ENCODE measurements at regions not wholly inside any gene's neighbourhood (a gene's known extent, or its start where the extent isn't known, plus 50 kb on each side); places are given as distances from the start of the nearest gene placed in this dataset.
A peak's percentile ranks its signal among the peaks of the same experiment; 100 is the strongest.
"Not testable (repeated sequence)": the region's sequence is repeated elsewhere in the genome, so short reads cannot be mapped to it uniquely, and the experiment has no call there.

DNA sequence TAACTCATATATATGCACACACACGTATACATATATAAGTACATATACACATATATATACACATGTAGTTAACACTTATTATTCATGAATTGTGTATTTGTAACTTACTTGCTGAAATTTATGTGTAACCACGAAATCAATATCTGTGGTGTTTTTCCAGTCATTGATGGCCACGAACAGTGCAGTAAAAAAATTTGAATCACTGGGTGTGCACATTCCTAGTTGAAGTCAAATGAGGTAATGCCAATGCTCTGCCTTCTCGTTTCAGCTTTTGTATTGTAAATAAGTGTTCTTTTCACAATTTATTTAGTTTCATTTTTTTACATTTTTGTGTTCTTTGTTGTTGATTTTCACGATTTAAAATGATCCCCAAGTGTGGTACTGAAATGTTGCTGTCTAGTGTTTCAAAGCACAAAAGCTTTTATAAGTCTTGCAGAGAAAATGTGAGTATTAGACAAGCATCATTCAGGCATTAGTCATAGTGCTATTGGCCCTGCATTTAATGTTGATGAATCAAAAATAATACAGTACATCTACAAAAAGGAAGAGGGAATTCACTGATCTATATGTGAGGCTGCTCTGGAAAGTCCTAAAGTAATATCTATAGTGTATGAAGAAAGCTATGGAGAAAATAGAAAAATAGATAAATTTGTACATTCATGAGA lies 419.0 kb downstream of the DSC3 start:
- DNase-seq (ENCODE audit: low read depth), result no peak

DNA sequence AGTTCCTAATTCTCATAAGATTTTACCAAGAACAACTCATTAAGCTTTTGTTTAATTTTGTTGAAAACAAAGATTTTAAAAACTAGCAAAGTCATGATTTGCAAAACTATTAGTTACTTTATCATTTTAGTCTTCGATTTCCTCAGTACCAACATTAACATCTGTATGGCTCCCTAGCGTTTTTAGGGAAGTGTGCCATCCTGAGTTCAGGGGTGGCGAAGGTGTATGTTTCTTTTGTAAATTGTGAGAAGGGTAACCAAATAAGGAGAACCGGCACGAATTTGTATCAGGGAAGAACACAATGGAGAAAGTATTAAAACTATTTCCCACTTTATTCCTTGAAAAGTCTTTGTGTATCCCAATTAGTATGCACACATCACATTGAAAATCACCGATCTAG lies 419.9 kb downstream of the DSC3 start:
- no peak for DNase-seq (ENCODE audit: low read depth)

DNA sequence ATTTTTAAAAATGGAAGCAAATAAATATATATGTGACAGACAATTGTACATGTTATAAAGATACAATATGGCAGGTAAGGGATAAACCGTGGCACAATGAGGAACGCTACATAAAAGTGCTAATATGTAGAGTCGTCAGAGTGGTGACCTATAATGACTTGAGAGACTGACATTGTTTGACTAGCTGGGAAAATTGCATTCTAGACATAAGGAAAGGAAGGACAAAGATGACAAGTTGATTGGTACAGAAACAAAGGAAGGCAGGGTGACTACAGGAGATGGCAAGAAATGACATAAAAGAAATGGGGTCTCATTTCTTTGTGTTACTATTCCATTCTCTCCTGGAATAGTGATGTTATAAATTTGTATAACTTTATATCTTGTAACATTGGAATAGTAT lies 420.4 kb downstream of the DSC3 start:
- DNase-seq (ENCODE audit: low read depth), result no peak

DNA sequence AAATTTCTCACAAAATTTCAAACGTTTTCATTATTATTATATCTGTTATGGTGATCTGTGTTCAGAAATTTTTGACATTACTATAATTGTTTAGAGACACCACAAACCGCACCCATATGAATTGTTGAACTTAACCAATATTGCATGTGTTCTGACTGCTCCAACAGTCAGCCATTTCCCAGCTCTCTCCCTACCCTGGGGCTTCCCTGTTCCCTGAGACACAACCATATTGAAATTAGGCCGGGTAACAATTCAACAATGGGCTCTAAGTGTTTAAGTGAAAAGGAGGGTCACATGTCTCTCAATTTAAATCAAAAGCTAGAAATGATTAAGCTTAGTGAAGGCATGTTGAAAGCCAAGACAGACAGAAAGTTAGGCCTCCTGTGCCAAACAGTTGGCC lies 424.0 kb downstream of the DSC3 start:
- no peak for DNase-seq (ENCODE audit: low read depth)

DNA sequence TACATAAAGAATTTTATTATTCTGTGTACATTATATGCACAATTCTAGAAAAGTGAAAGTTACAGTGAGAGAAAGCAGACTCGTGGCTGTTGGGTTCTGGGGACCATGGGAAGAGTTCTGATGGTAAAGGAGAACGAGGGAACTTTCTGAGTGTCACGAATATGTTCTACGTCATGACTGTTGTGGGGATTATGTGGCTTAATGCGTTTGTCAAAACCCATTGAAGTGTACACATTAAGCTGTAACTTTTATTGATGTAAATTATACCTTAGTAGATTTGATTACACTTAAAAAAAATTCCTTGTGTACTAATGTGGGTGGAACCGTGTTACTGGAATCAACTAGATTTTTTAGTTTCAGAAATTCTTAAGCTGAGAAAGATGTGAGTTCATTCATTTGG lies 426.1 kb downstream of the DSC3 start:
- DNase-seq (ENCODE audit: low read depth), result no peak

DNA sequence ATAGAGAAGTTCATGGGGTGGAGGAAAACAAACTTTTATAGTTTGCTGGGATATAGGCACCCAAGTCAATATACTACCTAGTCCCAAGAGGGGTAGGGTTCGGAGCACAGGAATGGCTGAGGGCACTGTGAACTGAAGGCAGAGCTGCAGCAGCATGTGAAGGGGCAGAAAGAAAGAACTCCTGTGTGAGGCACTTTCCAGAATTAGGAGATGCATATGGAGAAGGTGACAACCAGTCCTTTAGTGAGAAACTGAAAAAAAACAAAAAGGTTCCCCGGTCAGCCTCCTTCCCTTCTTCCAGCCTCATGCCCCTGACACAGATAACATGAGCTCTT lies 429.1 kb downstream of the DSC3 start:
- no peak for DNase-seq (ENCODE audit: low read depth)

DNA sequence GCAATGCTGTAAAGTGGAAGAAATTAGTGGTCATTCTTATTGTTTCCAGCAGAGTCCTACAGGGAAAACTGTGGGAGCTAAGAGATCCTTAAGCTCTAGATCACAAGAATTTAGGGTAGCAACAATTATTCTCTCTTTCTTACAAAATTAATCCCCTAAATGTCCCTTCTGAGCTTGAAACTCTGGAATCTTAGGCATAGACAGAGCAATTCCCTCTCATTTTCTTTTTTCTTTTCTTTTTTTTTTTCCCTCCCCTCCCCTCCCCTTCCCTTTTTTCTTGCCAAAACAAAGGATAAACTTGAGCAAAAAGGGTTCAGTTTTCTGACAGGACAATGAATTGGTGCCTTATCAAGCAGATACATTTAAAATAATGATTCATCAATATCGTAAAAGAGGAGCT lies 441.0 kb downstream of the DSC3 start:
- no peak for DNase-seq (ENCODE audit: low read depth)

DNA sequence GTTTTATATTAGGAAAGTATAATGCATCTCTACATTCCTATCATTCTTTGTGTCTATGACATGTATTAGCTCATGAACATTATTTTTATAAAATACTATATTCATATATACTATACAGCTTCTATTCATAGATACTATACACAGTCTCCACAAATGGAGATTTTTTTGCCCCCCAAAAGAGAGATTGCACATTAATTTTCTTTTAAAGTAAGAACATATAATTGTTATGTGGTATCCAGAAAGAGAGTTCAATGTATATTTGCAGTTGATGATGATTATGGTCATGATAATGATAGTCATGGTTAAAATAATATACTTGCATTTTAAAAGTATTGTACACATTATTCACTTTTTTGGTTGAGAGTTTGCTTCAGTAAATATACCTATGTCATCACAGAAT lies 445.3 kb downstream of the DSC3 start:
- no peak for DNase-seq (ENCODE audit: low read depth)

DNA sequence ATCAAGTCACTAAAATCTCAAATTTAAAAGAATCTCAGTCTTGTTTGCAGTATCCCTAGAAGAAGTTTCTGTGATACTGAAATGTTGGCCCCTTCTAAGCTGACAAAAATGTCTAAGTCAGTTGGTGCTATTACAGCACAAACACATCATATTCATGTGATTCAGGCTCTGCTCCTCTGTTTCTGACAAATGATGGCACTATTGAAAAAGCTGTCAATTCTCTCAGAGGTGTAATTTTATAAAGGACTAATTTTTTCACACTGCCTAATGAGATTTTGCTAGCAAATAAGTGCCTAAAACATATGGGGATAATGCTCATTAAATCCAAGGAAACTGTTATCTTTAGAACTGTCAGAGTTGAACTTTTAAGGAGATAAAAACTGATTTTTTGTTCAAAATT lies 445.9 kb downstream of the DSC3 start:
- DNase-seq (ENCODE audit: low read depth), result no peak

DNA sequence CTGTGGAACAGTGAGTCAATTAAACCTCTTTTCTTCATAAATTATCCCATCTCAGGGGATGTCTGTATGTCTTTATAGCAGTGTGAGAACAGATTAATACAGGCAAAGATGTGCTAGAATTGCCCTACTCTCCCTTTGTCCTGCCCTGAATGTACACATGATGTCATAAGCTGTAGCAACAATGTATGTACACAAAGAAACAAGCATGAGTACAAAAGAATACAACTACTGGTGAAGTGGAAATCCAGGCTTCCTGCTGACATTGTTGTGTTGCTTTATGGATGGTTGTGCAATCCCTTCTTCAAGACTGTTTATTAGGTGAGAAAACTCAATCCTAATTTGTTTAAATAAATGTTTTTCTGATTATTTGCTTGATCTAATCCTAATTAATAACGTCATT lies 446.6 kb downstream of the DSC3 start:
- DNase-seq (ENCODE audit: low read depth), result no peak

DNA sequence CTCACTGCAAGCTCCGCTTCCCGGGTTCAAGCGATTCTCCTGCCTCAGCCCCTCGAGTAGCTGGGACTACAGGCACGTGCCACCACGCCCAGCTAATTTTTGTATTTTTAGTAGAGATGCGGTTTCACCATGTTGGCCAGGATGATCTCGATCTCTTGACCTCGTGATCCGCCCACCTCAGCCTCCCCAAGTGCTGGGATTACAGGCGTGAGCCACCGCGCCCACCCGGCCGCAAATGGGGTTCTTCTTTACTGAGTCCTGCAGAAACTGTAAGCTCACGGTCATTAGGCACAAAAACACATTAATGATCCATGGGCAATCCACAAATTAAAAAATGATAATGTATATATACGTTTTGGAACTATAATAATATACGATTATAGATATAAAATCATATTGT lies 447.6 kb downstream of the DSC3 start:
- not testable (repeated sequence) for DNase-seq (ENCODE audit: low read depth)

DNA sequence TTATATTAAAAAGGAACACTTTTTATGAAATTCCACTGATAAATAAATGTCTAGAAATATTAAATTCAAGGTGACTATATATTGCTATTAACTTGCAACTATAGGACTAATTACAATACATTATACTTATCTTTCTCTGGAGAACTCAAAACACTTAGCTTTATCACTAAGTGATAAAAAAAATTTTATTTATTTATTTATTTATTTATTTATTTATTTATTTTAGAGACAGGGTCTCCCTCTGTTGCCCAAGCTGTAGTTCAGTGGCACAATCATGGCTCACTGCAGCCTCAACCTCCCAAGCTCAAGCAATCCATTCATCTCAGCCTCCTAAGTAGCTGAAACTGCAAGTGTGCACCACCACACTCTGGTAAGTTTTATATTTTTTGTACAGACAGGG lies 451.1 kb downstream of the DSC3 start:
- no peak for DNase-seq (ENCODE audit: low read depth)

DNA sequence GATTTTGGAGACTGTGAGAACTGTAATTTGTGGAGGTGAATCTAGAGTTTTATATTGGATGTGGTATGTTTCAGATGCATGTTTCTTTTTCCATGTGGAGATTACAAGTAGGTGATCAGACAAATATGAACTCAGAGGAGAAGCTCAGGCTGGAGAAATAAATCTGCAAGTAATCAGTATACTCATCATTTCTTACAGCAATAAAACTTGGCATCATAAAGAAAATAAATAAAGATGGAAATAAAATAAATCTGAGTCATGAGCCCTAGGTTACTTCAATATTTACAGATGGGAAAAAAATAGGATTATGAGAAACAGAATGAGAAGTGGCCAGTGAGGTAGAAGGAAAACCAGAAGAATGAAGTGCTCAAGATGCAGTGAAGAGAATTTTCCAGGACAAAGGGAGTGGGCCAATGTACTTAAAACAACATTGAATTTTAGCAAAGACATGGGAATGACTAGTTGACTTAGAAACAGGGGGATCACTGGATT lies 453.8 kb downstream of the DSC3 start:
- no peak for DNase-seq (ENCODE audit: low read depth)

DNA sequence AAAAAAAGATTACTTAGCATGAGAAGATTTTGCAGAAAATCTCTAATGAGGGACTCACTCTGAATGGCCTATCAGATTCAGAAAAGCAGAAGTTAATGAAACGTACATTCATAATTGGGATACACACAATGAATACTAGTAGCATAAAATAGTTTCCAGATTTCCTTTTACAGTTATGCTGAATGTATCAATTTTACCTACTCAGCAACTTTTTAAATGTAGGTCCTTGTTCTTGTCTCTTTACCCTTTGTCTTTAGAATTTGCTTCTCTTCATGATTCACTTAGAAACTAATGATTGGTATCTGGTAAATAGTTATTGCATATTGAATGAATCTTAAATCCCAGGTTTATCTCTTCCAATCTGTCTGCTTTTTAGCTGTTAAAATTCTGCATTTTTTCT lies 458.8 kb downstream of the DSC3 start:
- no peak for DNase-seq (ENCODE audit: low read depth)

DNA sequence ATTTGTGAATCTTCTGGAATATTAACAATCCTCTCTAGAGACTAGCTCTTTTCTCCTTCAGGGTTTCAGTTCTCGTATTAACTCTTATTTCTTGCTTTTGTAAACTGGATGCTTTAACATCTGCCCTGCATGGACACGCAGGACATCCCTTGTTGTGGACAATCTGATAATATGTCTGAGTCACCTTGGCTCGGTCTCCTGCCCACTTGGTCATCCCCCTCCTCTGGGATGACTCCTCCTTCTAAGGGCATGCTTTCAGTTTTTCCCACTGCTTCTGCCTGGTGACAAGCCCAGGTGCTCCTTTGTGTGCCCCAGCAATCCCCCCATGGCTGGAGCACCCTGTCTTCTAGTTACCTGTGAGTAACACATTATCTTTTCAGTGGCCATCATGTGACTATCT lies 460.5 kb downstream of the DSC3 start:
- DNase-seq (ENCODE audit: low read depth), result peak; percentile 4

DNA sequence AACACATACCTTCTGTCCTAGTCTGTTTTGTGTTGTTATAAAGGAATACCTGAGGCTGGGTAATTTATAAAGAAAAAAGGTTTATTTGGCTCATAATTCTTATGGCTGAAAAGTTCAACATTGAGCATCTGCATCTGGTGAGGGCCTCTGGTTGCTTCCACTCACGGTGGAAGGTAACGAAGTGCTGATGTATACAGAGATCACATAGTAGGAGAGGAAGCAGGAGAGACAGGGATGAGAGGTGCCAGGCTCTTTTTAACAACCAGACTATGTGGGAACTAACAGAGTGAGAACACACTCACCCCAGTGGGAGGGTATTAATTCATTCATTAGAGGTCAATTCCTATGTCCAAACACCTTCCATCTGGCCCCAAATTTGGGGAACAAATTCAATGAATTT lies 463.8 kb downstream of the DSC3 start:
- DNase-seq (ENCODE audit: low read depth), result no peak

DNA sequence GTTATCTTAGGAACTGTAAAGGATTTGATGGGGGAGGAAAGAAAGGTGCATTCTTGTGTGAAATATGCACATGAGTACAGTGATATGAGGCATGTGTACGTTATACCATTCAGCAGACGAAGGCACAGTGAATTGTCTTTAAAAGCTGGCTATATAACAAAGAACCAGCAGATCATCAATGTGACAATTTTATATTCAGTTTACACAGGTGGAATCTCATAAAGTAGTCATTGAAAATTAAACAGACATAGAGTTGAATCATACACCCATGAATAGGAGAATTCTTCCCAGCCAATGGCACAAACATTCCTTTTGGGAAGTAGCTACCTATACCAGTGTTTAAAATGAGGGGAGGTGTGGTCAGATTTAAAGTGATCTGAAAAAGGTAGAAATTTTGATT lies 470.3 kb downstream of the DSC3 start:
- DNase-seq (ENCODE audit: low read depth), result no peak

DNA sequence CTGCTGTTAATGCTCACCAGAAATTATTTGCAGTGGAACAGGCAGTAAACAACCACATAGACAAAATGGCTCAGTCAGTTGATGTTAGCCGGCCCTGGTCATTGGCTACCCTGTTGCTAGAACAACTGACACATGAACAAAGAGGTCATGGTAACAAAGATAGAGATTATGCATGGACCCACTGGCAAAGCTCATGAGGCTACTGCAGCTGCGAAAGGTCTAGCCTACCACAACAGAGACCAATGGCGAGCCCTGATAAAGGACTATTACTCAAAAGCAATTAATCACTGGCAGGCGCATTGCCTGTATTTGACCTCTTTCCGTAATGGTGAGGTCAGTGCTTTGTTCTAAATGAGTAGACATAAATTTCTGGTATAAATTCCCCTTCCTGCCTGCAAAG lies 474.2 kb downstream of the DSC3 start:
- no peak for DNase-seq (ENCODE audit: low read depth)

DNA sequence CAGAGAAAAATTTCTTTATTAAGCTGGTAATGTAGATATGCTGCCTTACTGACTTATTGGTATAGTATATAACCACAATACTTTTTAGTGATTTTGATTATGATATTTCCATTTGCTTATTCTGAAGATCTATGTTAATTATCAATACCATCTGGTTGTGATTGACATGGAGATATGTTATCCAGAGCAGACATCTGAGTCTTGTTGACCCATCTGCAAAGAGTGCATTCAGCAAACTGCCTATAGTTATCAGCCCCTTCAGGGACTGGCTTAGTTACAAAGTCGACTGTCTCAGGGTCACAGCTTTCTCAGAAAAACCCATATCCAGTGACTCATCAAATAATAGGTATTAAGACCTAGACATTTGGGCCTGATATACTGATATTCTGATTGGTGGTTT lies 475.7 kb downstream of the DSC3 start:
- DNase-seq (ENCODE audit: low read depth), result no peak

DNA sequence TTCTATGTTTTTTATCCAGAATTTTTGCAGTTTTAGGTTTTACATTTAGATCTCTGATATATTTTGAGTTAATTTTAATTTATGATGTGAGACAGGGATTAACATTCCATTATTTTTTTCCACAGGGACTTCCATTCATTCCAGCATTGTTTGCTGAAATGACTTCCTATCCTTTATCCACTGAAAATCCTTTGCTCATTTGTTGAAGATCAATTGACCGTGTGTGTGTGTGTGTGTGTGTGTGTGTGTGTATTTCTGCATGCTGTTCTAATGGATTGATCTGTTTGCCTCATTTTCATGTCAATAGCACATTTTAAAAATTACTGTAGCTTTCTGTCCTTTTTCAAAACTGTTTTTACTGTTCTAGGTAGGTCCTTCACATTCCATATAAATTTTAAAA lies 480.3 kb downstream of the DSC3 start:
- DNase-seq (ENCODE audit: low read depth), result no peak

DNA sequence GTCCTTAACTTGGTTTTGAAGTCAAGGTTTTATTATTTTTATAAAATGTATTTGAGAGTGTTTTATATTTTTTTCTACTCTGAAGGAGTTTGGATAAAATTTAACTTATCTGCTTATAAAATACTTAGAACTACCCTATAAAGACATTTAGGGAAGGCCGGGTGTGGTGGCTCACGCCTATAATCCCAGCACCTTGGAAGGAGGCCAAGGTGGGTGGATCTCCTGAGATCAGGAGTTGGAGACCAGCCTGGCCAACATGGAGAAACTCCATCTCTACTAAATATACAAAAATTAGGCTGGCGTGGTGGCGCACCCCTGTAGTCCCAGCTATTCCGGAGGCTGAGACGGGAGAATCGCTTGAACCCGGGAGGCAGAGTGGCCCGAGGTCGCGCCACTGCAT lies 486.4 kb downstream of the DSC3 start:
- peak; percentile 9 for DNase-seq (ENCODE audit: low read depth)

DNA sequence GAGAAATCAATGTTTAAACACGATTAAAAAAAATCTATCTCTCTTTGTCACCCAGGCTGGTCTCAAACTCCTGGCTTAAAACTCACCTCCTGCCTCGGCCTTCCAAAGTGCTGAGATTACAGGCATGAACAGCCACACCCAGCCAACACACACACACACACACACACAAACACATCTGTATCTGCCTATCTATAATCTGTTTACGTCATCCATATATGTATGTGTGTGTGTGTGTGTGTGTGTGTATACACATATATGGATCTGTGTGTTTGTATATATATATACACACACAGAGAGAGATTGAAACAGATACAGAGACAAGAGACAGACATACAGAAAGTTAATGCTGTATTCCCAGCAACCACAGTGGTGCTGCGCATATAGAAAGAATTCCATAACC lies 497.1 kb downstream of the DSC3 start:
- DNase-seq (ENCODE audit: low read depth), result no peak

DNA sequence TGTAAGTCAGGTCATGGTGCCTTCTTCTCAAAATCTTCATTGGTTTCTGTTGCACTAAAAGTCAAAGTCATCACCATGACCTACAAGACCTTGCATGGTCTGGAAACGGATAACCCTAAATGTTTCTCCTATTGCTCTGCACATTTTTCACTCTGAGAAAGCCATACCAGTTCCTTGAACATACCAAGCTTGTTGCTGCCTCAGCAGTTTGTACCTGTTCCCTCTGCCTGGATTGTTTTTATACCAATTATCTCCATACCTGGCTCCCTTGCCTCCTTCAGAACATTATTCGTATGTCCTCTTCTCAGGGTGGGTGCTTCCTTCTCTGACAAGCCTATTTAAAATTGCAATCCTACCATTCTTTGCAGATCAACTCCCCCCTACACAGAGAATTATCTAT lies 498.4 kb downstream of the DSC3 start:
- no peak for DNase-seq (ENCODE audit: low read depth)

DNA sequence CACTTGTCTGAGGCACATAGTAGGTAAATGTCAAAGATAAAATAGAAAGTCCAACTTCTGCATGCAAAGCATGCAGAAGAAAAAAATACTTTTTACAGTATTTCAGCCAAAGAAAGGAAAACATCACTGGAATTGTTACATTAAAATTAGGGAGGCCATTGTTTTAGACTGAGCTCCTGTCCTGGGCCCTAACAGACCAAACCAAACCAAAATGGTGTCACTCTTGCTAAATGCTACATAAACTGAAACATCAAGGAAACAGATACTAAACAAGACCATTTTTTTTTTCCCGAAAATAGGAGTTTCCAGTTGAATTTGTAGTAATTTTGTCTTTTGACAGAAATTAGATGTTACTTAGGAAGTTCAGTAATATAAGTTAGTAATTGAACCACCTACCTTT lies 508.8 kb downstream of the DSC3 start:
- DNase-seq (ENCODE audit: low read depth), result no peak

DNA sequence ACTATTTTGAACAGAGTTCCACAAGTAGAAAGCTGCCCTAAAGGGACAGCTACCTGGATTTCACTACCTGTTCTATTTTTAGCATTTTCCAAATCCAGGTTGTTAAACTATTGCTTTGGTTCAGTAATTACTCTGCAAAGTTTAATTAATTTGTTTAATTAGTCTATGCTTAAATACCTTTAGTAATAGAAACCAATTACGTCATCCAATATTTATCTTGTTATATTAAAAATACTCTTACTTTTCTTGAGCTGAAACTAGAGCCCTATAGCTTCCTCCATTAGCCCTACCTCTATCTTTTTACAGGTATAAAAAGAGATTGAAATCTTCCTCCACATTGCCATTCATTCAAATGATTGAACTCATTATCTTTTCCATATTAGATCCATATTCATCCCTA lies 514.6 kb downstream of the DSC3 start:
- DNase-seq (ENCODE audit: low read depth), result no peak

Measured in Daoy (cell line).